Osteoblast (primary cell): ENCODE measurements at regions not wholly inside any gene's neighbourhood (a gene's known extent, or its start where the extent isn't known, plus 50 kb on each side); places are given as distances from the start of the nearest gene placed in this dataset.

Experiments used
- DNase-seq: peaks from one replicate; pipeline ENCODE4 v3.0.0; 2011; ENCODE audit warnings: low spot score, mixed read lengths; ENCODE audit not compliant: insufficient read length; ENCODE audit errors: missing footprints
- H2AFZ ChIP-seq: 2 replicates; pipeline ENCODE4 v1.6.0; 2011; ENCODE audit warnings: mild to moderate bottlenecking, low read length
- H3K27ac ChIP-seq: 2 replicates; pipeline ENCODE4 v1.5.1; 2011; ENCODE audit warnings: mild to moderate bottlenecking, low read depth, low read length, moderate library complexity
- H3K27me3 ChIP-seq: 2 replicates; pipeline ENCODE4 v1.6.0; 2012; ENCODE audit warnings: mild to moderate bottlenecking, control low read depth, inconsistent platforms, low read length, moderate library complexity; ENCODE audit not compliant: insufficient read depth
- H3K36me3 ChIP-seq: 2 replicates; pipeline ENCODE4 v1.5.1; 2011; ENCODE audit warnings: mild to moderate bottlenecking, low read length, control low read depth, moderate library complexity; ENCODE audit not compliant: insufficient read depth
- H3K4me1 ChIP-seq: 2 replicates; pipeline ENCODE4 v1.5.1; 2011; ENCODE audit warnings: mild to moderate bottlenecking, low read length, control low read depth, moderate library complexity; ENCODE audit not compliant: insufficient read depth
- H3K4me2 ChIP-seq: 2 replicates; pipeline ENCODE4 v1.6.0; 2011; ENCODE audit warnings: mild to moderate bottlenecking, low read length; ENCODE audit not compliant: insufficient read depth
- H3K4me3 ChIP-seq: fragments of 200-600 bp; sonication (generic); 3 replicates; pipeline ENCODE4 v1.5.1; 2012; ENCODE audit warnings: mild to moderate bottlenecking, low read length, inconsistent platforms; ENCODE audit not compliant: insufficient read depth
- H3K79me2 ChIP-seq: 2 replicates; pipeline ENCODE4 v1.6.0; 2012; ENCODE audit warnings: mild to moderate bottlenecking, low read length, control low read depth, inconsistent platforms; ENCODE audit not compliant: insufficient read depth
- H3K9me3 ChIP-seq: 2 replicates; pipeline ENCODE4 v1.5.1; 2011; ENCODE audit warnings: low read depth, low read length, control low read depth
- H4K20me1 ChIP-seq: 2 replicates; pipeline ENCODE4 v1.6.0; 2012; ENCODE audit warnings: mild to moderate bottlenecking, low read length, control low read depth; ENCODE audit not compliant: insufficient read depth
- TF ChIP-seq, protein P1 (sequence below): IDR thresholded peaks from 2 replicates; pipeline ENCODE4 v1.5.1; 2011; ENCODE audit warnings: mild to moderate bottlenecking, low read depth, low read length, moderate library complexity; ENCODE audit errors: extremely low read depth

DNA sequence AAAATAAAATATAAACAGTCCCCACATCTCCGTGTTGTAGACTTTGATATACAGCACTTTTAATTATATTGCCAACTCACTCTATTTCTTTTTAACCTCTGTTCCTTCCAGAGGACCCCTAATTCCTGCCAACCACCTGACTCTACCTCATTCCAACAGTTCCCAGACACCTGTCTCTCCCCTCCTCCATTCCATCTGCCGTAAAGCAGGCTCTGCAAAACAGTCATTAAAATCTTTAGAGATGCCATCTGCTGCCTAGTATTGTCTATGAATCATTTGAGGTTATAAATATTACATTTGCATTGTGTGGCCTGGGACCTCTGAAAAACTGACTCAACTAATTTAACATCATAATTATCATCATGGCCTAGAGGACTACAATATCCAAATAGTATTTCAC lies 148.8 kb upstream of the DCN start:
- TF ChIP-seq, protein P1, sequence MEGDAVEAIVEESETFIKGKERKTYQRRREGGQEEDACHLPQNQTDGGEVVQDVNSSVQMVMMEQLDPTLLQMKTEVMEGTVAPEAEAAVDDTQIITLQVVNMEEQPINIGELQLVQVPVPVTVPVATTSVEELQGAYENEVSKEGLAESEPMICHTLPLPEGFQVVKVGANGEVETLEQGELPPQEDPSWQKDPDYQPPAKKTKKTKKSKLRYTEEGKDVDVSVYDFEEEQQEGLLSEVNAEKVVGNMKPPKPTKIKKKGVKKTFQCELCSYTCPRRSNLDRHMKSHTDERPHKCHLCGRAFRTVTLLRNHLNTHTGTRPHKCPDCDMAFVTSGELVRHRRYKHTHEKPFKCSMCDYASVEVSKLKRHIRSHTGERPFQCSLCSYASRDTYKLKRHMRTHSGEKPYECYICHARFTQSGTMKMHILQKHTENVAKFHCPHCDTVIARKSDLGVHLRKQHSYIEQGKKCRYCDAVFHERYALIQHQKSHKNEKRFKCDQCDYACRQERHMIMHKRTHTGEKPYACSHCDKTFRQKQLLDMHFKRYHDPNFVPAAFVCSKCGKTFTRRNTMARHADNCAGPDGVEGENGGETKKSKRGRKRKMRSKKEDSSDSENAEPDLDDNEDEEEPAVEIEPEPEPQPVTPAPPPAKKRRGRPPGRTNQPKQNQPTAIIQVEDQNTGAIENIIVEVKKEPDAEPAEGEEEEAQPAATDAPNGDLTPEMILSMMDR: no peak
- Histone ChIP-seq H2AFZ (no peak overlapping the region), H3K4me1 (peaks cover 27% of the 10 kb centered on the region), H3K9me3 (no peaks in the 10 kb centered on the region), H3K27ac (no peak overlapping the region), H3K27me3 (no peaks in the 10 kb centered on the region), H3K79me2 (no peaks in the 10 kb centered on the region), H3K4me2 (no peak overlapping the region), H3K36me3 (no peaks in the 10 kb centered on the region), H3K4me3 (no peak overlapping the region), H4K20me1 (no peaks in the 10 kb centered on the region)
- no peak for DNase-seq

DNA sequence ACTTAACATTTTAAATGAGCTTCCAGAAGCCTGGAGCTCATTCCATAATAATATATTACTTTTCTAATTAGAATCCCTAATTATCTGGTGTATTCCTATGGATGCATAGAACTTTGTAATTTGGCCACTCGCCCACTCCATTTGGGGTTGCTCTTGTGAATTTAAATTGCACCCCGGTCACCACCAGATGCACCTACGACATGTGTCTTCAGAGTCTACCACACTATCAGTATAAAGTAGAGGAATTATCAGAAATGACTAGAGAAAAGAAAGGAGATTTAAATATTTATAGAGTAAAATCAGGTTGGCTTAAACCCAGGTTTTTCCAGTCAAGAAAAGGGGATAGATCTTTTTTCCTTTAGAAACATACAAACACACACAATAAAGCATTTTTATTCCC lies 145.8 kb upstream of the DCN start:
- TF ChIP-seq, protein P1: no peak
- Histone ChIP-seq H3K4me2 (peak overlapping the region; percentile 68), H3K4me1 (peaks cover 24% of the 10 kb centered on the region), H3K27ac (peak overlapping the region; percentile 67), H2AFZ (no peak overlapping the region), H3K36me3 (no peaks in the 10 kb centered on the region), H3K4me3 (no peak overlapping the region), H3K9me3 (no peaks in the 10 kb centered on the region), H3K27me3 (no peaks in the 10 kb centered on the region), H4K20me1 (no peaks in the 10 kb centered on the region), H3K79me2 (no peaks in the 10 kb centered on the region)
- DNase-seq: no peak

DNA sequence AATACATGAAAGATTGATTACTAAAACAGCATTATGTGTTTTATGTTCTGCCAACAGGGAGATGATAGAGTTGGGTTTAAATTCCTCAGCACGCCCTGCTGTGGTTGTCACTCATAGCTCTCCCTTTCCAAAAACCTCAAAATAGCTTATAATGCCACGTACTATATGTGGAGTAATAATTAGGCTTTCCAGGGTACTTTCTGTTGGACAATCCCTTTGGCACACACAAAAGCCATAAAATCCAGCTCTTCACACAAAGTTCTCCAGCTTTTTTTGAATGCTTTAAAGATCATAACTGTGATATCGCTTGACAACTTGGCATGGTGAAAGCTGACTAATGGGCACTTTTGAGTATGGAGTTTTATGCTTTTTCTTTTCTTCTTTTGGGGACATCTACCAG lies 145.3 kb upstream of the DCN start:
- H2AFZ ChIP-seq: peak overlapping the region; percentile 20
- no peaks in the 10 kb centered on the region for H4K20me1 ChIP-seq
- H3K36me3 ChIP-seq: no peaks in the 10 kb centered on the region
- H3K9me3 ChIP-seq: no peaks in the 10 kb centered on the region
- TF ChIP-seq, protein P1: no peak
- peak overlapping the region; percentile 67 for H3K27ac ChIP-seq
- H3K4me2 ChIP-seq: peak overlapping the region; percentile 68
- H3K79me2 ChIP-seq: no peaks in the 10 kb centered on the region
- peaks cover 24% of the 10 kb centered on the region for H3K4me1 ChIP-seq
- no peaks in the 10 kb centered on the region for H3K27me3 ChIP-seq
- H3K4me3 ChIP-seq: peak overlapping the region; percentile 41
- no peak for DNase-seq

DNA sequence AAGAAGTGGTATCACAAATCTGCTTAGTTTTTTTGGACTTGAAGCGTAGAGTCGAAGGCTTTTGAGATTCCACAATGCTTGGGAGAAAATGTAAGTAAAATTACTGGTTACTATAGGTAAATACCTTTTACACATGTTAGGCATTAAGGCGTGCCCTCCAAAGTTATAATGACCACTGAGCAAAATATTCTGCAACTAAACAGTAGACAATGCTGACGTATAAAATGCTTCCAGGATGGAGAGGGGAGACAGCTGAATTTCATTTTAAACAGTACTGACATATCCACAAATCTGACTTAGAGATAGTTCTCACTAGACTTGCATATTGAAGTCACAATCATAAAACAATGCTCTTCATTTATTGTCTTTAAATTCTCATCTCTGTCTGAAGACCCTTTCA lies 144.5 kb upstream of the DCN start:
- Histone ChIP-seq H4K20me1 (no peaks in the 10 kb centered on the region), H3K9me3 (no peaks in the 10 kb centered on the region), H3K27ac (peak overlapping the region; percentile 67), H3K36me3 (no peaks in the 10 kb centered on the region), H3K27me3 (no peaks in the 10 kb centered on the region), H3K4me2 (peak overlapping the region; percentile 68), H3K4me3 (peak overlapping the region; percentile 46), H3K79me2 (no peaks in the 10 kb centered on the region), H3K4me1 (peaks cover 24% of the 10 kb centered on the region), H2AFZ (peak overlapping the region; percentile 74)
- TF ChIP-seq, protein P1: no peak
- no peak for DNase-seq
